NCI-H774 (cell line): ENCODE measurements at regions not wholly inside any gene's neighbourhood (a gene's known extent, or its start where the extent isn't known, plus 50 kb on each side); places are given as distances from the start of the nearest gene placed in this dataset.

ENCODE experiments used
- DNase-seq: peaks from one replicate; lab custom pipeline; 2025; lab: John Stamatoyannopoulos, UW

DNA sequence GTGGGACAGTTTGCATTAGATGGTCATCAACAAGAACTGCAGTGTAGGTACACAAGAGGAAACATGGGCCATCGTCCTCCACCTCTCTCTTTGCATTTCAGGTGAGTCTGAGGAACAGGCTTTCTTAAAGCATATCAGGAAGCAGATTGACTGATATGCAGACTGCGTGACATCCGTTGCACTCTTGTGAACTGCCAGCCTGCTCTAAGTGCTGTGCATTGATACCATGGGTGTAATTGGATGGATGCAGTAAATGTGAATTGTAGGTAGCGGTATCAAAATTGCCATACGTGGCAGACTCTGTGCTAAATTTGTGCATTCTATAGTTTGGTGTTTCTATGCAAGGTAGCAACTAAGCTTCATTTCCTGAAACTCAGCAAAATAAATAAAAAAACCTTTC lies 1008.3 kb downstream of the EFNB2 start:
- no peak for DNase-seq

- DNase-seq: no peak
Observed at GRCh38 chr13:105519771-105520170, 1015.7 kb downstream of the EFNB2 start.

DNA sequence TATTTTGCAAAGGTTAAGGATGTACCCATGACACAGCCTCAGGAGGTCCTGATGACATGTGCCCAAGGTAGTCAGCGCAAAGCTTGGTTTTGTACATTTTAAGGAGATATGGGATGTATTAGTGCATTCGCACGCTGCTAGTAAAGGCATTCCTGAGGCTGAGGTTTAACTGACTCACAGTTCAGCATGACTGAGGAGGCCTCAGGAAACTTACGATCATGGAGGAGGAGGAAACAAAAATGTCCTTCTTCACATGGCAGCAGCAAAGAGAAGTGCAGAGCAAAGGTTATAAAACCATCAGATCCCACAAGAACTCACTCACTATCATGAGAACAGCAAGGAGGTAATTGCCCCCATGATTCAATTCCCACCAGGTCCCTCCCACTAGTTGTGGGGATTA lies 1017.4 kb downstream of the EFNB2 start:
- DNase-seq: no peak

GRCh38 chr13:105514401-105514800 lies 1021.1 kb downstream of the EFNB2 start:
- no peak for DNase-seq

- DNase-seq: no peak
Observed at GRCh38 chr13:105513448-105513847, 1022.0 kb downstream of the EFNB2 start.

GRCh38 chr13:105509981-105510762 lies 1025.3 kb downstream of the EFNB2 start:
- DNase-seq: no peak

GRCh38 chr13:105506463-105506862 lies 1029.0 kb downstream of the EFNB2 start:
- no peak for DNase-seq

DNA sequence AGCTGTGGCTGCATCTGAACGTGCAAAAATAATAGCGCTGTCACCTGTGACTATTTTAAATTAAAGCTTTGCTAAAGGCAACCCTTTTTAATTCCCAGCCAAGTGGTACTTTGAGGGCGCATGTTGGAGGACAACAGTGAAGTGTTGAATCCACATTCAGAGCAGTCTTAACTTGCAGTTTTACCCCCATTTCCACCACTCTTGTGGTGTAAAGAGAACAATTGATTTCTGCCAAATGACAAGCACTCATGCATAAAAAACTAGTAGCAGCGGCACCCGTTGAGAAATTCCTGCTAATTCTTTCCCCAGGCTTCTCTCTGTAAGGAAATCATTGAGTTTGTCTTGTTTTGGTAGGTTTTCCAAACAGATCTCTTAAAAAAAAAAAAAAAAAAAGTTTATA lies 1033.3 kb downstream of the EFNB2 start:
- no peak for DNase-seq

DNA sequence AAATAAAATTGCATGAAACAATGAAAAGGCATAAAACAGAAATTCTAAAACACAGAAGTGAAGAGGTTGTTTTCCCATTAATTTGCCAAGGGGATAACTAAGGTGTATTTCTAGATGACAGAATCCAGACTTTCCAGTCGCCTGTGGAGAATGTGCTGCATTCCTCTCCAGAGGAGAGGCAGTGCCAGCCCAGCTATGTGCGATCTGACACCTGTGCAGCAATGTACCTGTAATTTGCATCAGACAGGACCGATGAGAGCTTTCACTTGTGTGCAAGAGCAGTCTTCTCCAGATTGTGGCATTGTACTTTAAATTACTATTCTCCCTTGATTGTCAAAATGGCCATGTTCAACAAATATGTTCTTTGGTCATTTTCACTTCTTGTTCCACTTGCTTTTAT lies 1037.9 kb downstream of the EFNB2 start:
- no peak for DNase-seq

- DNase-seq: no peak
Observed at GRCh38 chr13:105492216-105492615, 1043.2 kb downstream of the EFNB2 start.

GRCh38 chr13:105491345-105491744 lies 1044.1 kb downstream of the EFNB2 start:
- DNase-seq: no peak

GRCh38 chr13:105485081-105485480 lies 1050.4 kb downstream of the EFNB2 start:
- DNase-seq: no peak

DNA sequence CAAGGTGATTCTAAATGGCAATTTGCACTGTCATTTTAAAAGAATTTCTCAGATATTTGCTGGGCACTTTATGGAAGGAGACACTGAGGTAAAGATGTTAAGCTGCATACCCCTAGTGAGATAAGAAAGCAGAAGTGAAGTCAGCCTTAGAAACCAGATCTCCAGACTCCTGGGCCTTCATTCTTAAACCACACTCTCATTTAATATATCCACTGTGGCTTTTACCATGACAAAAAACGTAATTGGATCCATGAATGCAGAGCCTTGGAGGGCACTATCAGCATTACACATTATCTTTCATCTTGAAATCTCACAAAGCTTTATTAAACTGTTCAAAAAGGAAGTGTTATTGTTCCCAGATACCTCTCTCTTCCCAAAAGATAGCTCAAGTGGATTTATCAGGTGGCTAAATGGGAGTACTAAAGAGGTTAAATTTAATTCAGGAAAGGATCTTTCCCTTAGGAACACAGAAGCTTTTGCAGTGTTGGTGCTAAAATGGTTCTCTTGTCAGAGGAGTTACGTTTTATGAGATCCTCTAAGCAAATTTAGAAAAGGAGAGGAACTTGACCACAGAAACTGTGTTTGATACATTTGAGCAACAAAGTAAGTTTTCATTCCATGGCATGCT lies 1060.4 kb downstream of the EFNB2 start:
- no peak for DNase-seq

DNA sequence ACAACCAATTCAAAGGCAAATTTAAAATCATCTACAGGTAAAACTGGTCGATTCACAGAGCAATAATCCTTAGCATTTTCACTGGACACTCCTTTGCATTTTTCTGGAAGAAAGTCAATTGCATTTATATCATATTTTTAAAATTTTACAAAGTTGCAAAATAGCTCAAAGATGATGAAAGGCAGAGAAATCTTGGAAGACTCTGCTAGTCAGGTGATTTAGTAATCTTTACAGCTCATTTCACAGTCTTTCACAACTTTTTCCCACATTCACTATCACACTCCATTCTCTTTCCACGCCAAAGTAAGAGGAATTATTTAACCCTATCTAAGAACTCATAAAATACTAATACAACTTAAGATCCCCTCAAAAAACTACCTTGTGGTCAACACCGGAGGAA lies 1063.8 kb downstream of the EFNB2 start:
- DNase-seq: no peak

- no peak for DNase-seq
Observed at GRCh38 chr13:105466376-105466775, 1069.1 kb downstream of the EFNB2 start.

GRCh38 chr13:105465745-105466144 lies 1069.7 kb downstream of the EFNB2 start, which contains the start of gene DAOA:
Gene DAOA, plus strand, starts transcription at chr13:105466045.
- no peak for DNase-seq

DNA sequence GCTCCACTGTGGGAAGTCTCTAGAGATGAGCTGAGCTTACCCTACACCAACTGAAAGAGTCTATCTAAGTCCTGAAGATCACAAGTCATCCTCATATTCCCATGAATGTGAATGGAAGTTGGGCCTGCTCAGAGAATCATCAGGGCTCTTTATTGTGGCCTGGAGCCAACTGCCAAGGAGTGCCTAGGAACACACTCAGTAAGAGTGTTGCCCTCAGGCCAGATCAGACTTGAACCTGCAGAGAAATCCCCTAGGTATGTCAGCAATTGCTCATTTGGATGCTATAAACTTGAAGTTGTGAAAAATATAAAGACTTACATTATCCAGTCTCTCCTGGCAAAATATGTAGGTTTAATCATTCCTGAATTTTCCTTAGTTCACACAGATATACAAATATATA lies 1070.2 kb downstream of the EFNB2 start:
- DNase-seq: no peak

- DNase-seq: no peak
Observed at GRCh38 chr13:105464249-105464648, 1071.2 kb downstream of the EFNB2 start.

- DNase-seq: no peak
Observed at GRCh38 chr13:105463011-105463501, 1072.4 kb downstream of the EFNB2 start.

- DNase-seq: no peak
Observed at GRCh38 chr13:105462098-105462497, 1073.4 kb downstream of the EFNB2 start.

DNA sequence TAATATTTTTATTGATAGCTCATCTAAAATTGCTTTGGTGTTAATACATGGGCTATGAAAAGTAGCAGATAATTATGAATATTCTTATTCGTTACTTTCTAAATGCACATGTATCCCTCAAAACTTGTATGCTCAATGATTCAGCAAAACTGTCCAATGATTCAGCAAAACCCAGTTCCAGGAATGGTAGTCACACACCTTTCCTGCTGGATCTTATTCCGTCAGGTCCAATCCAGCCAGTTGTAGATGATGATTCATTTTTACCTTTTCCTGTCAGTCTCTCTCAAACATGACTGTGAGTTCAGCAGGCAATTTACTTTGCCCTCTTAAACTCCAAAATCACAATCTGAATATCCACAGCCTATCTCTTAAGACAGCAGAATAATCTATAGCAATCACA lies 1082.6 kb downstream of the EFNB2 start:
- no peak for DNase-seq

GRCh38 chr13:105450784-105451183 lies 1084.7 kb downstream of the EFNB2 start:
- no peak for DNase-seq

- no peak for DNase-seq
Observed at GRCh38 chr13:105448811-105449210, 1086.7 kb downstream of the EFNB2 start.

DNA sequence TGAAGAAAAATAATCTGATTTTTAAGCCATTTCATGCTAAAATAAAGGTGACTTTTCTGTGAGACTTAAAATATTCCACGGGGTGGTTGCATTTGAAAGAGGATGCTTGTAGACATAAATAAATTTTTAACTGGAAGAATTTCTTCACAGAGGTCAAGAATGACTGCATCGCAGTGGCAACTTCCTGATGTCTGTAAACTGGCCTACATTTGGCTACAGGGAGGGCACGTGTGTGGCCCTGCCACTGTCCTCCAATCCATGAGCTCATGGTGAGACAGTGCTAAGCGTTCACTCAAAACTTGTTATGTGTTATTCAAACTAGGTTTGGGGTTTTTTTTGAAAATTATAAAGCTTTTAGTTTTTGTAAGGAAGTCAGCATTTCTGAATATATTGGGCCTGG lies 1089.3 kb downstream of the EFNB2 start:
- no peak for DNase-seq
